ENCODE measurements at regions not wholly inside any gene's neighbourhood (a gene's known extent, or its start where the extent isn't known, plus 50 kb on each side); places are given as distances from the start of the nearest gene placed in this dataset.

GRCh38 chr13:109671919-109672318, 114.5 kb downstream of the IRS2 start:
- TF ChIP-seq EZH2 (IDR thresholded peaks at IDR 0.05; ENCODE audit: borderline replicate concordance, low read length) = no peak
- no peak for TF ChIP-seq CTCF (conservative IDR thresholded peaks at IDR 0.05 in 1 of 2, IDR thresholded peaks at IDR 0.05 in 1 of 2; ENCODE audit: extremely low read depth in 1 of 2, insufficient read depth in 1 of 2, low read depth in 1 of 2, low read length in 2 of 2)

Data from mammary epithelial cell (primary cell).